Activated T-cell treated with anti-CD3 and anti-CD28 coated beads, Interleukin-2, amount 50 U/mL, for 48 hours (primary cell): ENCODE measurements at regions not wholly inside any gene's neighbourhood (a gene's known extent, or its start where the extent isn't known, plus 50 kb on each side); places are given as distances from the start of the nearest gene placed in this dataset.
"Not testable (repeated sequence)": the region's sequence is repeated elsewhere in the genome, so short reads cannot be mapped to it uniquely, and the experiment has no call there.

Experiments
- DNase-seq, 2 experiments: peaks; one replicate each; pipeline ENCODE4 v3.0.0-alpha.2; 2020

- DNase-seq = no peak
Observed at GRCh38 chr4:31392923-31393322, 672.8 kb downstream of the PCDH7 start.

GRCh38 chr4:31408121-31408520 is 688.0 kb downstream of the PCDH7 start:
- no peak for DNase-seq

- no peak for DNase-seq
Observed at GRCh38 chr4:31411565-31411964, 691.4 kb downstream of the PCDH7 start.

- no peak for DNase-seq
Observed at GRCh38 chr4:31415629-31416028, 695.5 kb downstream of the PCDH7 start.

- DNase-seq = no peak
Observed at GRCh38 chr4:31416498-31416897, 696.3 kb downstream of the PCDH7 start.

GRCh38 chr4:31417040-31417439 is 696.9 kb downstream of the PCDH7 start:
- no peak for DNase-seq

GRCh38 chr4:31422006-31422405 is 701.8 kb downstream of the PCDH7 start:
- no peak for DNase-seq

GRCh38 chr4:31427691-31428090 is 707.5 kb downstream of the PCDH7 start:
- no peak for DNase-seq

- no peak for DNase-seq
Observed at GRCh38 chr4:31442236-31442635, 722.1 kb downstream of the PCDH7 start.

GRCh38 chr4:31445526-31445925 is 725.4 kb downstream of the PCDH7 start:
- DNase-seq = no peak

GRCh38 chr4:31455612-31456011 is 735.4 kb downstream of the PCDH7 start:
- no peak for DNase-seq

- DNase-seq = no peak
Observed at GRCh38 chr4:31458813-31459212, 738.6 kb downstream of the PCDH7 start.

- DNase-seq = no peak
Observed at GRCh38 chr4:31461421-31461820, 741.3 kb downstream of the PCDH7 start.

- no peak for DNase-seq
Observed at GRCh38 chr4:31467781-31468180, 747.6 kb downstream of the PCDH7 start.

GRCh38 chr4:31474221-31474620 is 754.1 kb downstream of the PCDH7 start:
- no peak for DNase-seq

GRCh38 chr4:31482691-31483090 is 762.5 kb downstream of the PCDH7 start:
- no peak for DNase-seq

GRCh38 chr4:31499216-31499615 is 779.0 kb downstream of the PCDH7 start:
- DNase-seq = not testable (repeated sequence)

GRCh38 chr4:31516520-31516919 is 796.4 kb downstream of the PCDH7 start:
- DNase-seq = no peak

- DNase-seq = no peak
Observed at GRCh38 chr4:31518796-31519250, 798.7 kb downstream of the PCDH7 start.

GRCh38 chr4:31530555-31530954 is 810.4 kb downstream of the PCDH7 start:
- DNase-seq = no peak

- DNase-seq = no peak
Observed at GRCh38 chr4:31538877-31539276, 818.7 kb downstream of the PCDH7 start.

GRCh38 chr4:31539284-31540069 is 819.3 kb downstream of the PCDH7 start:
- DNase-seq = no peak

- no peak for DNase-seq
Observed at GRCh38 chr4:31545330-31545729, 825.2 kb downstream of the PCDH7 start.

GRCh38 chr4:31545755-31546154 is 825.6 kb downstream of the PCDH7 start:
- DNase-seq = no peak

- no peak for DNase-seq
Observed at GRCh38 chr4:31548021-31548420, 827.9 kb downstream of the PCDH7 start.
